ENCODE measurements at regions not wholly inside any gene's neighbourhood (a gene's known extent, or its start where the extent isn't known, plus 50 kb on each side); places are given as distances from the start of the nearest gene placed in this dataset.

DNA sequence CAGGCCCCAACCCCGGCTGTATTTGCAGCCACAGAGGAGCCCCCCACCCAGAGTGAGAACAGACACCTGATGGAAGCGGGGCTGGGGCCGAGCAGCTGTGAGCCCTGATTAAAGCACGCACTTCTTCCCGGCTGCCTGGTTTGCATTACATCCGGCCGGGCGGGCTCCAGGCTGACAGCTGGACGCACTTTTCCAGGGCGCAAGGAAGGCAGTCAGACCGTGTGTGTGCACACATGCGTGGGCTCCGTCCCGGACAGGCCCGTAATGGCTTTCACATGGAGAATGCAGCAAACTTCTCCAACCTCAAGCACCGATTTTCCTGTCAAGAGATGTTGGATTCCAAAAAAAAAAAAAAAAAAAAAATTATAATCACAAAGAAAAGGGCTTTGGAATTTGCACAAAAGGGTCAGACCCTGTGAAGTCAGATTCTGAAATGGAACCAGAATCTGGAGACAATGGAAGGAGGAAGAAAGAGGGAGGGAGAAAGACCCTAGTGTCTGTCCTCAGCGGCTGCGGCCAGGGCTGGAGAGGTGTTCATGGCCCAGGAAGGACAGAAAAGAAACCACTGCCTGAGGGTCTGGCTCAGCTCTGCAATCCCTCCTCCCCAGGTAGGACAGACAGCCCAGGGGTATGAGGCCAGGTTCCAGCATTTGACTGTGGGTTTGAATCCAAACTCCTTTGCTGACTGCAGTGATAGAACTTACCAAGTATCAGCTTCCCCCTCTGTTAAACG is 365.5 kb downstream of the MN1 start:
- no peak for DNase-seq

DNA sequence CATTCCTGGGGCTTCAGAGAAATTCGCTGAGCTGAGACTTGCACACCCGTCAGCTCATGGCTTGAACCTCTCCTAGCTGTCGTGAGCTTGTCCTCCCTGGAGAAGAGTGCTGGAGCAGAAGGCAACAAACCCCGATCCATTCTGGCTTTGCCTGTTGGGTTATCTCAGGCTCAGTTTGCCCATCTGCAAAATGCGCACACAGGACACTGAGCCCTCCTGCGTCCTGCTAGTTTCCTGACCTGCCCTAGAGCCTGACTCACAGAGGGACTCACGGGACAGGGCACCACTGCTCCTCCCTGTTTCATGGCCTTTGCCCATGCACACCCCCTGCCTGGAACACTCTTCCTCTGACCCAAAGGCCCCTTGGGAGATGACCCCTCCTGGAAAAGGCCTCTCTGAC is 365.0 kb downstream of the MN1 start:
- DNase-seq, result no peak

GRCh38 chr22:27437570-27437969 is 364.0 kb downstream of the MN1 start:
- no peak for DNase-seq

DNA sequence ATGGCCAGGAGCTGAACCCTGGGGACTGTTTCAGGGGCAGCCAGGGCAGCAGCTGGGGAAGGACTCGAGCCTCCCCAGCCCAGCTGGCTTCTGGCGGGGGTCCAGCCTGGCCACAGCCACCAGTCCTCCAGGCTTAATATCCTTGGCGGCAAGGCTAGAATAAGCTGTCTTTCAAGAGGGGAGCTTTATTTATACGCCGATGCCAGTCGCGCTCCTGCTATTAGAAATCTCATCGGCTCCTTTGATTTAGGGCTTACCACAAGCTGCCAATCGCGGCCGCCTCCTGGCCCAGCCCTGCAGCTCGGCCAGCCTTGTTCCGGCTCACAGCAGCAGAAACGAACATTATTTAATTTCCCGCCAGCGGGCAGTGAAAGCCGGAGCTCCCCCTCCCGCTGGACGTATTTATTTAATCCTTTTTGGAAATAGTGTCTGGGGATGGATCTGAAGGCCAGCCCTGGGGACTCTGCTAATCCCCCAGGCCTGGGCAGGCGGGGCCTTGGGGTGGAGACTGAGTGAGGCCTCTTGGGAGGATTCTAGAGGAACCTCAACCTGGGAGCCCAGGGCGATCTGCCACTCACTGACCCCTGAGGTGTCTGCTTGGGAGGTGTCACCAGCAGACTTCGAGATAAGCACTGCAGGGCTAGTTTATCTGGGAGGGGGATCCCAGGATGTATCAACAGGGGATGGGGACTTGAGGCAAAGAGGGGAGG is 363.1 kb downstream of the MN1 start:
- no peak for DNase-seq

DNA sequence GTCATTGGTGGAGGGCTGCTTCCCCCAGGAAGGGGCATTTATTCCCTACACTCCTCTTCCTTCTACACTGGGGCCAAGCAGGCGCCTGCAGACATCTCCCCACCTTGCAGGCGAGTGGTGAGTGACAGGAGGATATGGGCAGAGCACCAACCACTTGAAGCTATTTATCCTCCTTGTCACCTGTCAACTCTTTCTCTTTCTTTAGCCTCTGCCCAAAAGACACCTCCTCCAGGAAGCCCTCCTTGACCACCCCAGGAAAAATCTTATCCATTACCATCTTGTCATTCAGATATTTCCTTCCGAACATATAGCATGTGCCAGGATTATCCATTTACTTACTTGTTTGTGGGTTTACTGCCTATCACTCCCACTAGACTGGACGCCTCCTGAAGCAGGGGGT is 362.4 kb downstream of the MN1 start:
- DNase-seq, result no peak

- DNase-seq, result no peak
Measured at GRCh38 chr22:27440304-27440865, 361.2 kb downstream of the MN1 start.

- no peak for DNase-seq
Measured at GRCh38 chr22:27441706-27442475, 359.7 kb downstream of the MN1 start.

- no peak for DNase-seq
Measured at GRCh38 chr22:27443306-27443705, 358.2 kb downstream of the MN1 start.

GRCh38 chr22:27445881-27446280 is 355.7 kb downstream of the MN1 start:
- DNase-seq, result no peak

- no peak for DNase-seq
Measured at GRCh38 chr22:27447289-27447688, 354.3 kb downstream of the MN1 start.

- DNase-seq, result no peak
Measured at GRCh38 chr22:27450448-27450847, 351.1 kb downstream of the MN1 start.

DNA sequence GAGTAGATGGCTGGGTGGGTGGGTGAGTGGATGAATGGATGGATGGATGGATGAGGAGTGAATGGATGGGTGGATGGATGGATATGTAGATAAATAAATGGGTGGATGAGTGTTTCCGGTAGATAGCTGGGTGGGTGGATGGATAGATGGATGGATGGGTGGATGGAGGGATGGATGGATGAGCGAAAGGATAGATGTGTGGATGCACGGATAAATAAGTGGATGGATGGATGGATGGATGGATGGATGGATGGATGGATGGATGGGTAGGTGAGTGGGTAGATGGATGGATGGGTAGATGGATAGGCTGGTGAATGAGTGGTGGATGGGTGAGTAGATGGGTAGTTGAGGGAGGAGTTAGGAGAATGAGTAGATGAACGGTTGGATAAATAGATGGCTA is 349.3 kb downstream of the MN1 start:
- no peak for DNase-seq

DNA sequence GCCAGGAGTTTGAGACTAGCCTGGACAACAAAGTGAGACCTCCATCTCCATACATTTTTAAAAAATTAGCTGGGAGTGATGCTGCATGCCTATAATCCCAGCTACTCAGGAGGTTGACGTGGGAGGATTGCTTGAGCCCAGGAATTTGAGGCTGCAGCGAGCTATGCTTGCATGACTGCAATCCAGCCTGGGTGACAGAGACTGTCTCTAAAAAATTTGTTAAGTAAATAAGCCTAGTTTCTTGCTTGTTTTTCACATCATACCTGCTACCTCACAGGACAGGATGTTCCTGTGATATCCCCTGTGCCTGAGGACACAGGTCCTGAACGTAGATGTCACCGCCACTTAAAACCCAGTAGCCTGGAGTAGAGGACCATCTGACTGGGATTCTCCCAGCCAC is 348.6 kb downstream of the MN1 start:
- no peak for DNase-seq

GRCh38 chr22:27453725-27454124 is 347.8 kb downstream of the MN1 start:
- no peak for DNase-seq

DNA sequence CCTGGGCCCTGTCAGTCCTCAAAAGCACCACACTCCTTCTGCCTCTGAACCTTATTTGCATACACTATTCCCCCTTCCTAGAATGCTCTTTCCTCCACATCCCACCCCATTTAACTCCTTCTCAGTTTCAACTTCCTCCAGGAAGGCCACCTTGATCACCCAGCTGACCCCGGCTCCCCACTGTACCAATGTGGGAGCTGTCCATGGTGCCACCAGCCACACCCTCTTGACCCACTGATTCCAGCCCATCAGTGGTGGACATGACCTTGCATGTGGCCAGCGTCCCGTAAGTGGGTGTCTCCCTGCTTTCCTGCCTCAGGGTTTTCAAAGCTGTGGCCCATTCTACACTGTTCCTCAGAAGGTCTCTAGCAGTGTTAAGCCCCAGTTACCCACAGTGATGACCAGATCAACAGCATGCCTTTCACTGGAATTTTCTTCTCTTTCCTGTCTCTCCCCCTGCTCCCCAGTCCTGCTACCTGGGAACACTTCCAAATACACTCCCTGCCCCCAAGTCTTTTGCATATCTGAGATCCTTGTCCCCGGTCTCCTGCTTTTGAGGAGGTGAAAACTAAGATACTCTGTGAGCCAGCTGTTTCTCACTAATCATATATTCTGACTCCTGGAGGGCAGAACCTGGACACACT is 346.6 kb downstream of the MN1 start:
- DNase-seq, result no peak

DNA sequence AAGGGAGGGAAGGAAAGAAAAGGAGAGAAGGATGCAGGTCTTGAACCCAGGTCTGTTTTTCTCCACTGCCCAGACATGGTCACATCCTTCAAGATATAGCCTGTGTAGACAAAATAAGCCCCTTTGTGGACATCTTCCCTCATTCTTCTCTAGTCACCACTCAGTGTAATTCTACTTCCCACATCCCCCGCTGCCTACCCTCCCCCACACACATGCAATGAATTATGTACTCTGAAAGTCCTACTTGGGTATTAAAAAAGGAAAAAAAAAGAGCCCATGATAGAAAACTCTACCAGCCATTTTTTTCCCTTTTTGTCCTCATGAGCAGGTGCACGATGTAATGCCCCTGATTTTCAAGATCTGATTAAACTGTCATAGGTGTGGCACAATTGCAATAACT is 346.0 kb downstream of the MN1 start:
- no peak for DNase-seq

- no peak for DNase-seq
Measured at GRCh38 chr22:27456696-27457503, 344.7 kb downstream of the MN1 start.

GRCh38 chr22:27459999-27460398 is 341.6 kb downstream of the MN1 start:
- DNase-seq, result no peak

- no peak for DNase-seq
Measured at GRCh38 chr22:27460591-27461347, 340.8 kb downstream of the MN1 start.

DNA sequence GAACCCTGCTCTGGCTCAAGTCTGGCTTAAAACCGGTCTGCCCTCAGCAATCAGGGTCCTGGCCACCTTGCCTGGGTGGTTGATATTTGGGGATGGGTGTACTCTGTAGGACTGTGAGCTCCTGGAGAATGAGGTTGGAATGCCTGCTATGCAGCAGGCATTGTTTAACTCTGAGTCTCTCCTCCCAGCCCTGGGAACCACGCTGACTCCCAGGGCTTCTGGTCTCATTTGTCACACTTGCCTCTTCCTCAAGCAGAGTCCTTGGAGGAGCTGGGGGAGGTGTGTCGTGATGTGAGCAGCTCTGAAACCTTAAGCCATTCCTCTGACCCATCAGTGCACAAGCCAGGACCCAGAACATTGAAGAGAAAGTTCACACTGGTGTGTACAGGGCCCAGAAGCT is 340.1 kb downstream of the MN1 start:
- DNase-seq, result no peak

- no peak for DNase-seq
Measured at GRCh38 chr22:27462190-27462589, 339.4 kb downstream of the MN1 start.
